Thyroid gland (tissue), 4 donors: ENCODE measurements at regions not wholly inside any gene's neighbourhood (a gene's known extent, or its start where the extent isn't known, plus 50 kb on each side); places are given as distances from the start of the nearest gene placed in this dataset.

Experiments used
- DNase-seq, 2 donors: peaks; one replicate each; pipeline ENCODE4 v3.0.0-alpha.2; 2019
- H3K27ac ChIP-seq, 3 donors: fragments of 200-600 bp; sonication (generic); 1 replicate in 2 of 3; 2 replicates in 1 of 3; pipeline ENCODE4 v1.5.1; 2016 to 2019; ENCODE audit warnings: mild to moderate bottlenecking in 1 of 3, moderate library complexity in 1 of 3
- H3K27me3 ChIP-seq: fragments of 200-600 bp; sonication (generic); one replicate; pipeline ENCODE4 v1.5.1; 2019
- H3K36me3 ChIP-seq, 2 donors: fragments of 200-600 bp; sonication (generic); one replicate each; pipeline ENCODE4 v1.5.1; 2016 to 2019
- H3K4me1 ChIP-seq, 2 donors: fragments of 200-600 bp; sonication (generic); one replicate each; pipeline ENCODE4 v1.5.1; 2017 to 2019
- H3K4me3 ChIP-seq, 3 donors: fragments of 200-600 bp; sonication (generic); replicated peaks in 1 of 3; 1 replicate in 2 of 3; 2 replicates in 1 of 3; pipeline ENCODE4 v1.5.1; 2016; ENCODE audit warnings: mild to moderate bottlenecking in 1 of 3
- H3K9me3 ChIP-seq: fragments of 200-600 bp; sonication (generic); one replicate; pipeline ENCODE4 v1.5.1; 2017
- CTCF ChIP-seq, 6 experiments: fragments of 200-600 bp in 3 of 6; fragments of 450-650 bp in 3 of 6; sonication (generic) in 3 of 6; IDR thresholded peaks; one replicate each; pipeline ENCODE4 v1.5.1; 2016 to 2019; ENCODE audit warnings: antibody characterized with exemption in 6 of 6, mild to moderate bottlenecking in 2 of 6, inconsistent platforms in 1 of 6, moderate library complexity in 1 of 6
- POLR2A ChIP-seq, 2 donors: fragments of 450-650 bp; IDR thresholded peaks; one replicate each; pipeline ENCODE4 v1.6.1; 2017; ENCODE audit warnings: antibody characterized with exemption in 2 of 2, mild to moderate bottlenecking in 2 of 2, moderate library complexity in 1 of 2
- WGBS, 2 donors: methylation state at CpG; one replicate each; pipeline ENCODE4 v1.1.5; 2017; 5-methylcytosine and 5-hydroxymethylcytosine counted together
- intact Hi-C: fragments of 100-400 bp; cut with DNase I; formaldehyde crosslinking; loops from one replicate; pipeline ENCODE4 v1.15.1; 2023

GRCh38 chr11:115656041-115656440 is 151.8 kb upstream of the CADM1 start:
- Histone ChIP-seq H3K9me3 (no peaks in the 10 kb centered on the region), H3K4me3 (no peak overlapping the region), H3K27ac (no peak overlapping the region), H3K4me1 (peaks cover 10 to 15% of the 10 kb centered on the region in 2 donors), H3K36me3 (no peaks in the 10 kb centered on the region), H3K27me3 (no peaks in the 10 kb centered on the region)
- intact Hi-C loops, result no loop called here
- no peak for TF ChIP-seq POLR2A (IDR thresholded peaks at IDR 0.05)
- TF ChIP-seq CTCF (IDR thresholded peaks at IDR 0.05), result no peak
- no peak for DNase-seq

- 94 to 96% methylated on average over 4 of the region's 4 CpGs for WGBS, 2 donors
- no peaks in the 10 kb centered on the region for H3K27me3 ChIP-seq
- no peaks in the 10 kb centered on the region for H3K9me3 ChIP-seq
- H3K4me1 ChIP-seq, result peaks cover 4 to 12% of the 10 kb centered on the region in 2 donors
- H3K4me3 ChIP-seq, result no peak overlapping the region
- no peak for TF ChIP-seq CTCF (IDR thresholded peaks at IDR 0.05)
- TF ChIP-seq POLR2A (IDR thresholded peaks at IDR 0.05), result no peak
- H3K27ac ChIP-seq, result no peak overlapping the region
- no peaks in the 10 kb centered on the region for H3K36me3 ChIP-seq
- intact Hi-C loops, result no loop called here
- no peak for DNase-seq
Measured at GRCh38 chr11:115654792-115655191, 150.6 kb upstream of the CADM1 start.

- Histone ChIP-seq H3K27ac (no peak overlapping the region), H3K27me3 (no peaks in the 10 kb centered on the region), H3K4me3 (no peak overlapping the region), H3K4me1 (peaks cover 0 to 3% of the 10 kb centered on the region in 2 donors), H3K9me3 (no peaks in the 10 kb centered on the region), H3K36me3 (no peaks in the 10 kb centered on the region)
- WGBS, 2 donors, result 95 to 96% methylated on average over 13 of the region's 13 CpGs
- intact Hi-C loops, result no loop called here
- no peak for DNase-seq
- TF ChIP-seq POLR2A (IDR thresholded peaks at IDR 0.05) (no peak), CTCF (IDR thresholded peaks at IDR 0.05) (no peak)
Measured at GRCh38 chr11:115653926-115654325, 149.7 kb upstream of the CADM1 start.

DNA sequence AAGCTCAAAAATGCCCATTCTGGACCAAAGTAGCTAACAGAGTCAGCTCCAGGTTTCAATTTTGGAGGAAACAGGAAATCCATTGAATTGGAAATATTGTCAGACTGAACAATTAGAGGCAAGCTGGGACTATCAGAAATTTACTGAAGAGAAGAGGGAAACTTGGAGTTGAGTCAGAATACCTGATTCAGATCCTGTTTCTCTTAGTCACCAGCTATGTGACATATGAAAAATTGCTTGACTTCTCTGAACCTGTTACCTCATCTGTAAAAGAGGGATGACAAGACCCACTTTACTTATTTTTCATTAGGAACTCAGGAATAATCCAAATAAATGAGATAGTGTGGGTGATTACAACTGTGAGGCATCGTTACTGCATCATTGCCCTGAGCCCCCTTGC is 148.9 kb upstream of the CADM1 start:
- Histone ChIP-seq H3K27me3 (no peaks in the 10 kb centered on the region), H3K36me3 (no peaks in the 10 kb centered on the region), H3K27ac (no peak overlapping the region), H3K9me3 (no peaks in the 10 kb centered on the region), H3K4me1 (no peaks in the 10 kb centered on the region), H3K4me3 (no peak overlapping the region)
- 83 to 90% methylated on average over 1 of the region's 1 CpG for WGBS, 2 donors
- intact Hi-C loops, result no loop called here
- no peak for TF ChIP-seq CTCF (IDR thresholded peaks at IDR 0.05)
- no peak for TF ChIP-seq POLR2A (IDR thresholded peaks at IDR 0.05)
- DNase-seq, result no peak

DNA sequence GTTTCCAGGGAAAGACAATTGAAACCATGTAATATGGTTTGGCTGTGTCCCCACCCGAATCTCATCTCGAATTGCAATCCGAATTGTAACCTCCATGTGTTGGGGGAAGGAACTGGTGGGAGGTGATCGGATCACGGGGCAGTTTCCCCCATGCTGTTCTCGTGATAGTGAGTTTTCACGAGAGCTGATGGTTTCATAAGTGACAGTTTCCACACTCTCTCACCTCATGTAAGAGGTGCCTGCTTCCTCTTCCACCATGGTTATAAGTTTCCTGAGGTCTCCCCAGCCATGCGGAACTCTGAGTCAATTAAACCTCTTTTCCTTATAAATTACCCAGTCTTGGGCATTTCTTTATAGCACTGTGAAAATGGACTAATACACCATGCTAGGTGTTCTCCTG is 148.3 kb upstream of the CADM1 start:
- Histone ChIP-seq H3K9me3 (no peaks in the 10 kb centered on the region), H3K36me3 (no peaks in the 10 kb centered on the region), H3K4me3 (no peak overlapping the region), H3K27me3 (no peaks in the 10 kb centered on the region), H3K27ac (no peak overlapping the region), H3K4me1 (no peaks in the 10 kb centered on the region)
- no peak for DNase-seq
- no peak for TF ChIP-seq CTCF (IDR thresholded peaks at IDR 0.05)
- no peak for TF ChIP-seq POLR2A (IDR thresholded peaks at IDR 0.05)
- WGBS, 2 donors, result 66 to 74% methylated on average over 7 to 8 of the region's 8 CpGs
- intact Hi-C loops, result no loop called here
